ENCODE measurements at regions not wholly inside any gene's neighbourhood (a gene's known extent, or its start where the extent isn't known, plus 50 kb on each side); places are given as distances from the start of the nearest gene placed in this dataset.

- H3K36me3 ChIP-seq (ENCODE audit: insufficient read depth, low read length): no peaks in the 10 kb centered on the region
- no peak for DNase-seq
- H3K9me2 ChIP-seq (replicated peaks; ENCODE audit: insufficient read depth, low read length): no peaks in the 10 kb centered on the region
- no peak overlapping the region for H3K4me3 ChIP-seq (ENCODE audit: low read length)
- no peak overlapping the region for H2AFZ ChIP-seq (ENCODE audit: low read length)
- H3K27ac ChIP-seq (ENCODE audit: low read length): no peak overlapping the region
- no peaks in the 10 kb centered on the region for H3K9me3 ChIP-seq (ENCODE audit: low read length)
- no peak overlapping the region for H3K9ac ChIP-seq (ENCODE audit: low read length)
- no peaks in the 10 kb centered on the region for H3K27me3 ChIP-seq (ENCODE audit: low read length)
- no peaks in the 10 kb centered on the region for H4K20me1 ChIP-seq (ENCODE audit: insufficient read depth, low read depth, low read length)
- H3K4me1 ChIP-seq (ENCODE audit: low read length): no peaks in the 10 kb centered on the region
- no peaks in the 10 kb centered on the region for H3K79me2 ChIP-seq (ENCODE audit: low read length)
- no peak overlapping the region for H3K4me2 ChIP-seq (ENCODE audit: low read depth, low read length, poor library complexity, severe bottlenecking)
Measured at GRCh38 chr11:19560156-19560555, 152.5 kb upstream of the NAV2 start.

DNA sequence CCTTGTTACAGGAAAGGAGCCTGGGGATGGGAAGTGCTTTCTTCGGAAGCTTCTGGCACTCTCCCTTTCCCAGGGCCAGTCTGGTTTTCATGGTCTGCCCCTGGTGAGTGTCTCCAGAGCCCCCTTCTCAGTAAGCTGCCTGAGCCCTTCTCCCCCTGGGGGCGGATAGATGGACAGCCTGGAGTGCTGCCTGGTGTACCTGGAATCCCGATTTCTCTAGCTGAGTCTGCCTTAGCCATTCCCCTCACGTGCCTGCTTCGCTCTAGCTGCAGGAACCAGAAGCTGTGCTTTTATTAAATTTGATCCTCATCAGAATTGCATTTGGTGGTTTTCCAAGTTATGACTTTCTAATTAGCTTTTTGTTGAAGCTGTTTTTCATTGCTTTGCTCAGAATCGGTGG is 152.9 kb upstream of the NAV2 start:
- H3K4me3 ChIP-seq (ENCODE audit: low read length): no peak overlapping the region

GRCh38 chr11:19558189-19558986 is 154.2 kb upstream of the NAV2 start:
- Histone ChIP-seq H3K36me3 (ENCODE audit: insufficient read depth, low read length) (no peaks in the 10 kb centered on the region), H3K79me2 (ENCODE audit: low read length) (no peaks in the 10 kb centered on the region), H3K9me3 (ENCODE audit: low read length) (no peaks in the 10 kb centered on the region), H3K27ac (ENCODE audit: low read length) (no peak overlapping the region), H3K4me3 (ENCODE audit: low read length) (no peak overlapping the region), H3K4me2 (ENCODE audit: low read depth, low read length, poor library complexity, severe bottlenecking) (no peak overlapping the region), H3K4me1 (ENCODE audit: low read length) (peaks cover 3% of the 10 kb centered on the region; the same call in 1 of the 2 replicates), H3K9ac (ENCODE audit: low read length) (no peak overlapping the region), H3K9me2 (replicated peaks; ENCODE audit: insufficient read depth, low read length) (no peaks in the 10 kb centered on the region), H2AFZ (ENCODE audit: low read length) (no peak overlapping the region), H3K27me3 (ENCODE audit: low read length) (no peaks in the 10 kb centered on the region), H4K20me1 (ENCODE audit: insufficient read depth, low read depth, low read length) (no peaks in the 10 kb centered on the region)
- no peak for DNase-seq

More for the DNA sequence above, 152.9 kb upstream of the NAV2 start:
- H3K36me3 ChIP-seq (ENCODE audit: insufficient read depth, low read length): no peaks in the 10 kb centered on the region
- DNase-seq: no peak
- no peaks in the 10 kb centered on the region for H3K79me2 ChIP-seq (ENCODE audit: low read length)
- H3K9me3 ChIP-seq (ENCODE audit: low read length): no peaks in the 10 kb centered on the region
- no peaks in the 10 kb centered on the region for H3K4me1 ChIP-seq (ENCODE audit: low read length)
- H3K27me3 ChIP-seq (ENCODE audit: low read length): no peaks in the 10 kb centered on the region
- H3K27ac ChIP-seq (ENCODE audit: low read length): no peak overlapping the region
- no peak overlapping the region for H2AFZ ChIP-seq (ENCODE audit: low read length)
- H4K20me1 ChIP-seq (ENCODE audit: insufficient read depth, low read depth, low read length): no peaks in the 10 kb centered on the region
- no peaks in the 10 kb centered on the region for H3K9me2 ChIP-seq (replicated peaks; ENCODE audit: insufficient read depth, low read length)
- no peak overlapping the region for H3K4me2 ChIP-seq (ENCODE audit: low read depth, low read length, poor library complexity, severe bottlenecking)
- H3K9ac ChIP-seq (ENCODE audit: low read length): no peak overlapping the region

DNA sequence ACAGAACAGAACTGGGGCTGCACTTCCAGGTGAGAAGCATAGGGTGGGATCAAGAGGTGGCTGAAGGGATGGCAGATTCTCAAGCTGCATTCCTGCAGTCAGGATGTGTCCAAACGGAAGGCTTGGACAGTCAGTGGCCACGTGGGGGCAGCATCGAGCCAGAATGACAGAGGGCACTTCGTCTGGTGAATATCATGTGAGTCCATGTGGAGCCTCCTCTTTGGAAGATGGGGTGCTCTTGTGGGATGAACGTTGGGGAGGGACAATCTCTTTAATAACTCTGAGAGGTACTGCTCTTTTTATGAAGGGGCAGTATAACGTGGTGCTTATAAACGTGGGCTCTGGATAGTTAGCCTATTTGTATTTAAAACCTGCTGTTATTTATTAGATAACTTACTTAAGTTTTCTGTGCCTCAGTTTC is 154.9 kb upstream of the NAV2 start:
- Histone ChIP-seq H2AFZ (ENCODE audit: low read length) (no peak overlapping the region), H3K36me3 (ENCODE audit: insufficient read depth, low read length) (no peaks in the 10 kb centered on the region), H3K4me1 (ENCODE audit: low read length) (peaks cover 4% of the 10 kb centered on the region; the same call in 1 of the 2 replicates), H3K9me2 (replicated peaks; ENCODE audit: insufficient read depth, low read length) (no peaks in the 10 kb centered on the region), H4K20me1 (ENCODE audit: insufficient read depth, low read depth, low read length) (no peaks in the 10 kb centered on the region), H3K9me3 (ENCODE audit: low read length) (no peaks in the 10 kb centered on the region), H3K9ac (ENCODE audit: low read length) (no peak overlapping the region), H3K27ac (ENCODE audit: low read length) (no peak overlapping the region), H3K4me2 (ENCODE audit: low read depth, low read length, poor library complexity, severe bottlenecking) (no peak overlapping the region), H3K27me3 (ENCODE audit: low read length) (no peaks in the 10 kb centered on the region), H3K4me3 (ENCODE audit: low read length) (no peak overlapping the region), H3K79me2 (ENCODE audit: low read length) (no peaks in the 10 kb centered on the region)
- DNase-seq: peak; percentile 88

DNA sequence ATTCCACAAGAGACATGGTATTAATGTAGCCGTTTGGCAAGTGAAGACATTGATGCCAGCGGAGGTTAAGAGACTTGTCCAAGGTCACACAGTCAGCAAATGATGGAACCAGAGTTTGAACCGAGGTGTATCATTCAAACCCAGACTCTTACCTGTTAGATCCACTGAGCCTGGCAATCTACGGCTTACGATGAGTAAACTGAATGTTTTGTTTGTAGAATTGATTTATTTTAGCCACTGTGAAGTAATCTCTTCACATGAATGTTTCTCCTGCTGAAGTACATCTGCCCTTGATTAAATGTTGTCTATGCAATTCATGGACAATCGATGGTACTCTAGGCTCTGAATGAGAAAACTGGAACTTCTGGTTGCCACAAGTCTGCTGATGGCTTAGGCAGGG is 155.5 kb upstream of the NAV2 start:
- Histone ChIP-seq H3K79me2 (ENCODE audit: low read length) (no peaks in the 10 kb centered on the region), H3K36me3 (ENCODE audit: insufficient read depth, low read length) (no peaks in the 10 kb centered on the region), H3K27me3 (ENCODE audit: low read length) (no peaks in the 10 kb centered on the region), H3K27ac (ENCODE audit: low read length) (no peak overlapping the region), H3K4me1 (ENCODE audit: low read length) (peaks cover 4% of the 10 kb centered on the region; the same call in 1 of the 2 replicates), H2AFZ (ENCODE audit: low read length) (no peak overlapping the region), H3K4me3 (ENCODE audit: low read length) (no peak overlapping the region), H3K9me3 (ENCODE audit: low read length) (no peaks in the 10 kb centered on the region), H3K4me2 (ENCODE audit: low read depth, low read length, poor library complexity, severe bottlenecking) (no peak overlapping the region), H4K20me1 (ENCODE audit: insufficient read depth, low read depth, low read length) (no peaks in the 10 kb centered on the region), H3K9me2 (replicated peaks; ENCODE audit: insufficient read depth, low read length) (no peaks in the 10 kb centered on the region), H3K9ac (ENCODE audit: low read length) (no peak overlapping the region)
- DNase-seq: no peak

DNA sequence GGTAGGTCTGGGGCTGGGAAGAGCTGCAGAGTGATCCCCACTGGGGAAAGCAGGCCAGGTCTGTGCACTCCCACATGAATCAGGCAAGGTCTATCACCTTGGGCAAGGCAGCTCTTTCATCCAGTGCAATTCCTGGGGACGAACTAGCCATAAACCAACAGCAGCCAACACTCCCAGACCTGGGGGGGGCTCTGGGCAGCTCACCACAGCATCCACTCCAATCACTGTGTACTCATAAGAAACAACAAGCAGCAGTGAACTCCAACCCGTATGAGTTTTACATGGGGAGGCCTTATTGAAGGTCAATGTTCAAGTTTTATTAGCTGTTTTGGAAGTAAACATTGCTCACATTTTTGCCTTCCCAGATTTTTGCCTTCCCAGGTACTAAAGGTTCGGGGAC is 157.4 kb upstream of the NAV2 start:
- Histone ChIP-seq H3K36me3 (ENCODE audit: insufficient read depth, low read length) (no peaks in the 10 kb centered on the region), H4K20me1 (ENCODE audit: insufficient read depth, low read depth, low read length) (no peaks in the 10 kb centered on the region), H3K4me1 (ENCODE audit: low read length) (peaks cover 12% of the 10 kb centered on the region), H3K4me2 (ENCODE audit: low read depth, low read length, poor library complexity, severe bottlenecking) (no peak overlapping the region), H3K79me2 (ENCODE audit: low read length) (no peaks in the 10 kb centered on the region), H3K27me3 (ENCODE audit: low read length) (no peaks in the 10 kb centered on the region), H3K9me2 (replicated peaks; ENCODE audit: insufficient read depth, low read length) (no peaks in the 10 kb centered on the region), H3K9ac (ENCODE audit: low read length) (no peak overlapping the region), H3K9me3 (ENCODE audit: low read length) (no peaks in the 10 kb centered on the region), H3K4me3 (ENCODE audit: low read length) (no peak overlapping the region), H3K27ac (ENCODE audit: low read length) (no peak overlapping the region), H2AFZ (ENCODE audit: low read length) (no peak overlapping the region)
- no peak for DNase-seq

GRCh38 chr11:19553683-19554333 is 158.8 kb upstream of the NAV2 start:
- H3K9ac ChIP-seq (ENCODE audit: low read length): no peak overlapping the region
- peak; percentile 93 for DNase-seq
- H3K9me2 ChIP-seq (replicated peaks; ENCODE audit: insufficient read depth, low read length): no peaks in the 10 kb centered on the region
- no peak overlapping the region for H3K4me3 ChIP-seq (ENCODE audit: low read length)
- H3K4me1 ChIP-seq (ENCODE audit: low read length): peaks cover 12% of the 10 kb centered on the region
- no peaks in the 10 kb centered on the region for H3K79me2 ChIP-seq (ENCODE audit: low read length)
- no peaks in the 10 kb centered on the region for H3K36me3 ChIP-seq (ENCODE audit: insufficient read depth, low read length)
- H4K20me1 ChIP-seq (ENCODE audit: insufficient read depth, low read depth, low read length): no peaks in the 10 kb centered on the region
- H3K27me3 ChIP-seq (ENCODE audit: low read length): no peaks in the 10 kb centered on the region
- H3K4me2 ChIP-seq (ENCODE audit: low read depth, low read length, poor library complexity, severe bottlenecking): no peak overlapping the region
- H3K9me3 ChIP-seq (ENCODE audit: low read length): no peaks in the 10 kb centered on the region
- no peak overlapping the region for H3K27ac ChIP-seq (ENCODE audit: low read length)
- no peak overlapping the region for H2AFZ ChIP-seq (ENCODE audit: low read length)

DNA sequence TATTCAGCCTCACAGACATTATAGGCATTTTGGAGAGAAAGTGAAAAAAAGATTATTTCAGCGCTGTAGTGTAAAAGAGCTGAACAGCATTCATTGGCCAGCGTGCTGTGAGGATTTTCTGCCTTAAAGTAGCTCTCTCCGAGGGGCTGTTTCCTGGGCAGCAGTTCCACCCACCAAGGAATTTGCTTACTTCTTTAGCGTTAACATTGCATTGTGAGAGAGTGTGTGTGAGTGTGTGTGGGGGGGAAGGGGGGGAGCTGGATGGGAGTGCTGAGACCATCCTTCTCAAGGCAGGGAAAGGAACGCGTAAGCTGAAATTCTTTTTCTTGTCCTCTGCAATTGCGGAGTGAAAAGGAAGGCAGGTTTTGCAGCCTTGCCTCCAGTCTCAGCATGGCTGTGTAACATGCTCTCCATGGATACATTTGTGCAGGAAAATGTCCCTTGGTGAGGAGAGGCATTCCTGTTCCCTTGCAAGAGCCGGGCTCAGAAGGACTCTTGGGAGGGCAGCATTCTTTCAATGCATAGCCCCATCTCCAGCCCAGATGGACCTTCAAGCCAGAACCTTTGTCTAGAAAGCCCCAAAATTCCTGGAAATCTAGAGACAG is 159.9 kb upstream of the NAV2 start:
- no peaks in the 10 kb centered on the region for H3K9me3 ChIP-seq (ENCODE audit: low read length)
- H3K4me2 ChIP-seq (ENCODE audit: low read depth, low read length, poor library complexity, severe bottlenecking): no peak overlapping the region
- H3K4me1 ChIP-seq (ENCODE audit: low read length): peaks cover 12% of the 10 kb centered on the region
- no peak for DNase-seq
- no peaks in the 10 kb centered on the region for H4K20me1 ChIP-seq (ENCODE audit: insufficient read depth, low read depth, low read length)
- no peak overlapping the region for H3K27ac ChIP-seq (ENCODE audit: low read length)
- H3K79me2 ChIP-seq (ENCODE audit: low read length): no peaks in the 10 kb centered on the region
- no peak overlapping the region for H3K4me3 ChIP-seq (ENCODE audit: low read length)
- no peak overlapping the region for H2AFZ ChIP-seq (ENCODE audit: low read length)
- H3K27me3 ChIP-seq (ENCODE audit: low read length): no peaks in the 10 kb centered on the region
- no peaks in the 10 kb centered on the region for H3K36me3 ChIP-seq (ENCODE audit: insufficient read depth, low read length)
- H3K9me2 ChIP-seq (replicated peaks; ENCODE audit: insufficient read depth, low read length): no peaks in the 10 kb centered on the region
- no peak overlapping the region for H3K9ac ChIP-seq (ENCODE audit: low read length)
